Uterus (tissue), 3 donors: ENCODE measurements at regions not wholly inside any gene's neighbourhood (a gene's known extent, or its start where the extent isn't known, plus 50 kb on each side); places are given as distances from the start of the nearest gene placed in this dataset.

Experiments used
- DNase-seq, 2 donors: peaks; one replicate each; pipeline ENCODE4 v3.0.0-alpha.2; 2019 to 2020
- H3K27ac ChIP-seq, 2 donors: fragments of 200-600 bp; sonication (generic); 1 replicate in 1 of 2; 2 replicates in 1 of 2; pipeline ENCODE4 v1.5.1; 2016 to 2018
- H3K27me3 ChIP-seq, 2 donors: fragments of 200-600 bp; sonication (generic); one replicate each; pipeline ENCODE4 v1.5.1; 2018 to 2019; ENCODE audit warnings: control low read depth in 1 of 2
- H3K36me3 ChIP-seq, 2 donors: fragments of 200-600 bp; sonication (generic); one replicate each; pipeline ENCODE4 v1.5.1; 2019; ENCODE audit warnings: control low read depth in 1 of 2
- H3K4me1 ChIP-seq, 2 donors: fragments of 200-600 bp; sonication (generic); one replicate each; pipeline ENCODE4 v1.5.1; 2018 to 2019; ENCODE audit warnings: control low read depth in 1 of 2
- H3K4me3 ChIP-seq, 2 donors: fragments of 200-600 bp; sonication (generic); 1 replicate in 1 of 2; 2 replicates in 1 of 2; pipeline ENCODE4 v1.5.1; 2018 to 2019; ENCODE audit warnings: mild to moderate bottlenecking in 1 of 2
- H3K9me3 ChIP-seq, 2 donors: fragments of 200-600 bp; sonication (generic); one replicate each; pipeline ENCODE4 v1.5.1; 2019; ENCODE audit warnings: control low read depth in 1 of 2
- CTCF ChIP-seq, 4 experiments: fragments of 200-600 bp in 2 of 4; fragments of 450-650 bp in 2 of 4; sonication (generic) in 2 of 4; IDR thresholded peaks; one replicate each; pipeline ENCODE4 v1.5.1; 2016 to 2019; ENCODE audit warnings: antibody characterized with exemption in 4 of 4, mild to moderate bottlenecking in 2 of 4, moderate library complexity in 1 of 4
- POLR2A ChIP-seq, 2 donors: fragments of 450-650 bp; IDR thresholded peaks; one replicate each; pipeline ENCODE4 v1.6.1; 2016; ENCODE audit warnings: antibody characterized with exemption in 2 of 2, mild to moderate bottlenecking in 1 of 2, moderate library complexity in 1 of 2
- intact Hi-C: fragments of 100-400 bp; cut with DNase I; formaldehyde crosslinking; loops from one replicate; pipeline ENCODE4 v1.15.1; 2023; ENCODE audit warnings: low total_unique reads
- donor health status: DM: yes; HTN: yes; CAD: no.

GRCh38 chr3:168612671-168613070 lies 516.9 kb upstream of the GOLIM4 start:
- Histone ChIP-seq H3K9me3 (no peaks in the 10 kb centered on the region), H3K36me3 (no peaks in the 10 kb centered on the region), H3K27ac (no peak overlapping the region), H3K4me1 (no peaks in the 10 kb centered on the region), H3K27me3 (no peaks in the 10 kb centered on the region), H3K4me3 (no peak overlapping the region)
- no peak for DNase-seq
- intact Hi-C loops = no loop called here
- no peak for TF ChIP-seq POLR2A (IDR thresholded peaks at IDR 0.05)
- no peak for TF ChIP-seq CTCF (IDR thresholded peaks at IDR 0.05)

GRCh38 chr3:168611826-168612225 lies 516.1 kb upstream of the GOLIM4 start:
- TF ChIP-seq CTCF (IDR thresholded peaks at IDR 0.05) (no peak), POLR2A (IDR thresholded peaks at IDR 0.05) (no peak)
- H3K27ac ChIP-seq = no peak overlapping the region
- H3K27me3 ChIP-seq = no peaks in the 10 kb centered on the region
- intact Hi-C loops = no loop called here
- no peaks in the 10 kb centered on the region for H3K36me3 ChIP-seq
- no peaks in the 10 kb centered on the region for H3K4me1 ChIP-seq
- H3K9me3 ChIP-seq = no peaks in the 10 kb centered on the region
- DNase-seq = no peak
- no peak overlapping the region for H3K4me3 ChIP-seq

GRCh38 chr3:168608926-168609325 lies 513.2 kb upstream of the GOLIM4 start:
- intact Hi-C loops = no loop called here
- H3K36me3 ChIP-seq = no peaks in the 10 kb centered on the region
- no peaks in the 10 kb centered on the region for H3K27me3 ChIP-seq
- no peak for DNase-seq
- H3K4me1 ChIP-seq = no peaks in the 10 kb centered on the region
- H3K27ac ChIP-seq = no peak overlapping the region
- H3K4me3 ChIP-seq = no peak overlapping the region
- no peak for TF ChIP-seq CTCF (IDR thresholded peaks at IDR 0.05)
- no peak for TF ChIP-seq POLR2A (IDR thresholded peaks at IDR 0.05)
- no peaks in the 10 kb centered on the region for H3K9me3 ChIP-seq

GRCh38 chr3:168604767-168605166 lies 509.0 kb upstream of the GOLIM4 start:
- intact Hi-C loops = no loop called here
- Histone ChIP-seq H3K9me3 (no peaks in the 10 kb centered on the region), H3K36me3 (no peaks in the 10 kb centered on the region), H3K27me3 (no peaks in the 10 kb centered on the region), H3K4me1 (no peaks in the 10 kb centered on the region), H3K4me3 (no peak overlapping the region), H3K27ac (no peak overlapping the region)
- DNase-seq = no peak
- TF ChIP-seq CTCF (IDR thresholded peaks at IDR 0.05) (no peak), POLR2A (IDR thresholded peaks at IDR 0.05) (no peak)

GRCh38 chr3:168598250-168598649 lies 502.5 kb upstream of the GOLIM4 start:
- Histone ChIP-seq H3K4me3 (no peak overlapping the region), H3K9me3 (no peaks in the 10 kb centered on the region), H3K36me3 (no peaks in the 10 kb centered on the region), H3K27me3 (no peaks in the 10 kb centered on the region), H3K4me1 (no peaks in the 10 kb centered on the region), H3K27ac (no peak overlapping the region)
- intact Hi-C loops = no loop called here
- TF ChIP-seq POLR2A (IDR thresholded peaks at IDR 0.05) (no peak), CTCF (IDR thresholded peaks at IDR 0.05) (no peak)
- DNase-seq = no peak
